SK-N-SH (cell line): ENCODE measurements at regions not wholly inside any gene's neighbourhood (a gene's known extent, or its start where the extent isn't known, plus 50 kb on each side); places are given as distances from the start of the nearest gene placed in this dataset.

ENCODE experiments used
- CTCF ChIA-PET: fragments of 300-600, 350-600 bp; formaldehyde crosslinking; extraction: SDS; loops from one replicate; lab custom pipeline; 2021; lab: Yijun Ruan, JAX
- POLR2A ChIA-PET: fragments of 350-600 bp; sonication (Branson Sonifier 250); formaldehyde crosslinking; extraction: SDS; loops from one replicate; lab custom pipeline; 2020; ENCODE audit warnings: antibody characterized with exemption, inconsistent platforms; lab: Yijun Ruan, JAX
- DNase-seq: peaks from one replicate; pipeline ENCODE4 v3.0.0; 2012
- H2AFZ ChIP-seq: fragments of 200-600 bp; sonication (generic); 2 replicates; pipeline ENCODE4 v1.8.1; 2016; ENCODE audit warnings: antibody characterized with exemption, mild to moderate bottlenecking, low read depth
- H3F3A ChIP-seq: fragments of 200-600 bp; sonication (generic); replicated peaks from 2 replicates; pipeline ENCODE3; 2016; ENCODE audit warnings: antibody characterized with exemption, mild to moderate bottlenecking; ENCODE audit not compliant: insufficient read depth
- H3K27ac ChIP-seq, 2 experiments: fragments of 200-500 bp in 1 of 2; fragments of 200-600 bp in 1 of 2; sonication (Bioruptor generic) in 1 of 2; sonication (generic), shearing (Covaris generic) in 1 of 2; 2 replicates each; pipeline versions ENCODE4 v1.5.1 to v1.6.1; 2014 to 2016; ENCODE audit warnings: low read depth in 2 of 2, inconsistent platforms in 1 of 2, low read length in 1 of 2, mild to moderate bottlenecking in 1 of 2, mixed read lengths in 1 of 2
- H3K27me3 ChIP-seq: fragments of 200-600 bp; sonication (generic), shearing (Covaris generic); 2 replicates; pipeline ENCODE4 v1.6.1; 2016; ENCODE audit warnings: mixed run types; ENCODE audit not compliant: insufficient read depth
- H3K36me3 ChIP-seq, 2 experiments: fragments of 200-500 bp in 1 of 2; fragments of 200-600 bp in 1 of 2; sonication (Bioruptor generic) in 1 of 2; sonication (generic) in 1 of 2; replicated peaks in 1 of 2; 2 replicates each; pipeline versions ENCODE3 to v1.5.1; 2014 to 2016; ENCODE audit warnings: low read length in 1 of 2, mild to moderate bottlenecking in 1 of 2; ENCODE audit not compliant: insufficient read depth in 2 of 2, control insufficient read depth in 1 of 2
- H3K4me1 ChIP-seq, 2 experiments: fragments of 200-500 bp in 1 of 2; fragments of 200-600 bp in 1 of 2; sonication (Bioruptor generic) in 1 of 2; sonication (generic), shearing (Covaris generic) in 1 of 2; 2 replicates each; pipeline versions ENCODE4 v1.5.1 to v1.6.1; 2014 to 2016; ENCODE audit warnings: low read depth in 1 of 2, low read length in 1 of 2, mixed run types in 1 of 2; ENCODE audit not compliant: insufficient read depth in 2 of 2, control insufficient read depth in 1 of 2
- H3K4me2 ChIP-seq: fragments of 200-600 bp; sonication (generic), shearing (Covaris generic); 2 replicates; pipeline ENCODE4 v1.6.1; 2017; ENCODE audit warnings: mixed run types
- H3K4me3 ChIP-seq, 2 experiments: fragments of 200-500 bp in 1 of 2; fragments of 200-600 bp in 1 of 2; sonication (Bioruptor generic) in 1 of 2; sonication (generic), shearing (Covaris generic) in 1 of 2; 2 replicates each; pipeline versions ENCODE4 v1.5.1 to v1.8.1; 2014 to 2016; ENCODE audit warnings: low read depth in 2 of 2, inconsistent platforms in 1 of 2, low read length in 1 of 2, mild to moderate bottlenecking in 1 of 2, mixed read lengths in 1 of 2, moderate library complexity in 1 of 2
- H3K79me2 ChIP-seq: fragments of 200-600 bp; sonication (generic); 2 replicates; pipeline ENCODE4 v1.8.1; 2017; ENCODE audit warnings: mild to moderate bottlenecking; ENCODE audit not compliant: insufficient read depth
- H3K9ac ChIP-seq: fragments of 200-600 bp; sonication (generic); 2 replicates; pipeline ENCODE4 v1.6.1; 2017; ENCODE audit warnings: mixed run types
- H3K9me2 ChIP-seq: fragments of 200-600 bp; sonication (generic); 2 replicates; pipeline ENCODE4 v1.6.1; 2017; ENCODE audit warnings: mixed run types
- H3K9me3 ChIP-seq: fragments of 200-600 bp; sonication (generic); 2 replicates; pipeline ENCODE4 v1.6.1; 2017; ENCODE audit warnings: mixed run types, mild to moderate bottlenecking, moderate library complexity
- H4K20me1 ChIP-seq: fragments of 200-600 bp; sonication (generic); 2 replicates; pipeline ENCODE4 v1.6.1; 2017; ENCODE audit warnings: mild to moderate bottlenecking, mixed run types; ENCODE audit not compliant: insufficient read depth
- CHD2 ChIP-seq: fragments of 150-350 bp; IDR thresholded peaks from 2 replicates; pipeline ENCODE4 v1.6.1; 2018; ENCODE audit warnings: low read length; ENCODE audit not compliant: partially characterized antibody
- CTCF ChIP-seq: fragments of 200-600 bp; sonication (generic); IDR thresholded peaks from 2 replicates; pipeline ENCODE4 v1.6.1; 2017; ENCODE audit warnings: antibody characterized with exemption, mild to moderate bottlenecking, moderate library complexity
- EP300 ChIP-seq, 2 experiments: IDR thresholded peaks; 2 replicates each; pipeline versions ENCODE4 v1.4.0 to v1.6.1; 2012; ENCODE audit warnings: borderline replicate concordance in 1 of 2, low read depth in 1 of 2, low read length in 1 of 2
- EZH2phosphoT487 ChIP-seq: fragments of 200-600 bp; sonication (generic); IDR thresholded peaks from 2 replicates; pipeline ENCODE4 v1.6.1; 2017; ENCODE audit warnings: low read depth, mixed run types, mild to moderate bottlenecking, antibody characterized with exemption, moderate library complexity, borderline replicate concordance
- FOSL2 ChIP-seq: IDR thresholded peaks from 2 replicates; pipeline ENCODE4 v1.4.0; 2012; ENCODE audit warnings: low read depth, mild to moderate bottlenecking, moderate library complexity, borderline replicate concordance
- FOXJ3 ChIP-seq: sonication (generic); formaldehyde crosslinking; IDR thresholded peaks from 2 replicates; pipeline ENCODE4 v1.5.1; 2020; ENCODE audit warnings: mild to moderate bottlenecking, missing genetic modification reagents
- GABPA ChIP-seq: IDR thresholded peaks from 2 replicates; pipeline ENCODE4 v1.4.0; 2012; ENCODE audit warnings: low read depth, mild to moderate bottlenecking
- GATA2 ChIP-seq: sonication (generic); formaldehyde crosslinking; IDR thresholded peaks from 2 replicates; pipeline ENCODE4 v1.5.0; 2020; ENCODE audit warnings: mild to moderate bottlenecking, missing genetic modification reagents
- IRF3 ChIP-seq: fragments of 150-350 bp; IDR thresholded peaks from 2 replicates; pipeline ENCODE4 v1.6.1; 2016; ENCODE audit warnings: mild to moderate bottlenecking, low read depth, low read length
- MXI1 ChIP-seq: IDR thresholded peaks from 2 replicates; pipeline ENCODE4 v1.6.1; 2012; ENCODE audit warnings: mild to moderate bottlenecking, low read depth, low read length, improper control_type of control experiment
- NFIC ChIP-seq: IDR thresholded peaks from 2 replicates; pipeline ENCODE4 v1.4.0; 2012; ENCODE audit warnings: borderline replicate concordance
- RCOR1 ChIP-seq: fragments of 150-350 bp; IDR thresholded peaks from 2 replicates; pipeline ENCODE4 v1.6.1; 2017; ENCODE audit warnings: antibody characterized with exemption, low read length
- RFX5 ChIP-seq: IDR thresholded peaks from 2 replicates; pipeline ENCODE4 v1.6.1; 2012; ENCODE audit warnings: mild to moderate bottlenecking, improper control_type of control experiment, low read length
- RXRA ChIP-seq: IDR thresholded peaks from 2 replicates; pipeline ENCODE4 v1.4.0; 2012; ENCODE audit warnings: low read depth, mild to moderate bottlenecking, borderline replicate concordance
- SMC3 ChIP-seq: IDR thresholded peaks from 2 replicates; pipeline ENCODE4 v1.6.1; 2012; ENCODE audit warnings: low read depth, low read length, improper control_type of control experiment
- TAF1 ChIP-seq: IDR thresholded peaks from 2 replicates; pipeline ENCODE4 v1.6.1; 2012; ENCODE audit warnings: low read depth, mild to moderate bottlenecking, low read length, moderate library complexity, borderline replicate concordance
- TCF12 ChIP-seq: IDR thresholded peaks from 2 replicates; pipeline ENCODE4 v1.4.0; 2012
- USF2 ChIP-seq: fragments of 150-350 bp; IDR thresholded peaks from 2 replicates; pipeline ENCODE4 v1.6.1; 2017; ENCODE audit warnings: antibody characterized with exemption, low read length, low read depth, borderline replicate concordance
- ZBTB33 ChIP-seq: IDR thresholded peaks from 2 replicates; pipeline ENCODE4 v1.4.0; 2012; ENCODE audit warnings: low read depth, borderline replicate concordance
- WGBS: methylation state at CpG from one replicate; pipeline ENCODE4 v1.1.6; 2017; ENCODE audit warnings: low lambda C conversion rate; 5-methylcytosine and 5-hydroxymethylcytosine counted together

GRCh38 chr21:38741950-38742256 is 63.8 kb upstream of the ETS2 start:
- no peak overlapping the region for H3K9ac ChIP-seq
- H3K9me3 ChIP-seq: no peaks in the 10 kb centered on the region
- H4K20me1 ChIP-seq: no peaks in the 10 kb centered on the region
- ChIA-PET CTCF (interaction anchor here (1.7 kb wide), 1 partner anchor 396 kb away, joined by 6 read pairs; no protein-coding TSS in a partner anchor), POLR2A (no interaction called here)
- no peaks in the 10 kb centered on the region for H3K27me3 ChIP-seq
- DNase-seq: no peak
- no peak overlapping the region for H3K27ac ChIP-seq
- no peak for TF ChIP-seq SMC3
- TF ChIP-seq GATA2 (CRISPR knock-in tag): no peak
- H3K36me3 ChIP-seq: no peaks in the 10 kb centered on the region
- H3K4me1 ChIP-seq: peaks cover 0 to 9% of the 10 kb centered on the region in 2 experiments; a peak in 3 of 4 replicates
- H2AFZ ChIP-seq: no peak overlapping the region
- 84% methylated on average over 5 of the region's 5 CpGs for WGBS
- H3K79me2 ChIP-seq: no peaks in the 10 kb centered on the region
- no peaks in the 10 kb centered on the region for H3K9me2 ChIP-seq
- no peaks in the 10 kb centered on the region for H3F3A ChIP-seq
- H3K4me2 ChIP-seq: no peak overlapping the region
- no peak overlapping the region for H3K4me3 ChIP-seq

GRCh38 chr21:38742580-38743260 is 63.0 kb upstream of the ETS2 start:
- CTCF ChIA-PET: no interaction called here
- WGBS: 82% methylated on average over 1 of the region's 1 CpG
- POLR2A ChIA-PET: no interaction called here
- no peak for TF ChIP-seq GATA2 (CRISPR knock-in tag)
- no peak for TF ChIP-seq TCF12
- TF ChIP-seq GABPA: no peak
- TF ChIP-seq CTCF: no peak
- TF ChIP-seq TAF1: no peak
- TF ChIP-seq CHD2: no peak
- TF ChIP-seq MXI1: no peak
- TF ChIP-seq RCOR1: no peak
- no peak for TF ChIP-seq FOXJ3 (CRISPR knock-in tag)
- no peak for TF ChIP-seq EP300 (IDR thresholded peaks at IDR 0.05; ENCODE audit: borderline replicate concordance in 1 of 2, low read depth in 1 of 2, low read length in 1 of 2)
- no peak for TF ChIP-seq ZBTB33
- no peak for TF ChIP-seq EZH2phosphoT487
- TF ChIP-seq IRF3: no peak
- no peak for TF ChIP-seq FOSL2
- TF ChIP-seq RFX5: no peak
- no peak for TF ChIP-seq USF2
- TF ChIP-seq NFIC: no peak
- TF ChIP-seq RXRA: no peak

More at GRCh38 chr21:38742580-38743260, 63.0 kb upstream of the ETS2 start:
- no peak overlapping the region for H3K9ac ChIP-seq
- H4K20me1 ChIP-seq: no peaks in the 10 kb centered on the region
- H3K9me2 ChIP-seq: no peaks in the 10 kb centered on the region
- no peaks in the 10 kb centered on the region for H3K9me3 ChIP-seq
- H3K27me3 ChIP-seq: no peaks in the 10 kb centered on the region
- H3K36me3 ChIP-seq: no peaks in the 10 kb centered on the region
- H3K4me1 ChIP-seq: peaks cover 0 to 9% of the 10 kb centered on the region in 2 experiments; a peak in 3 of 4 replicates
- H3K79me2 ChIP-seq: no peaks in the 10 kb centered on the region
- no peak for DNase-seq
- H3K4me3 ChIP-seq: no peak overlapping the region
- no peak overlapping the region for H2AFZ ChIP-seq
- H3F3A ChIP-seq: no peaks in the 10 kb centered on the region
- H3K4me2 ChIP-seq: no peak overlapping the region
- H3K27ac ChIP-seq: no peak overlapping the region
